Stimulated activated CD4-positive, alpha-beta T cell treated with anti-CD3 and anti-CD28 coated beads, Interleukin-1b, Interleukin-23, amount 100 ng/mL, for 1 hour (primary cell): ENCODE measurements at regions not wholly inside any gene's neighbourhood (a gene's known extent, or its start where the extent isn't known, plus 50 kb on each side); places are given as distances from the start of the nearest gene placed in this dataset.

Experiments used
- DNase-seq, 2 donors: peaks; one replicate each; pipeline ENCODE4 v3.0.0-alpha.2; 2020; ENCODE audit warnings: low read depth in 2 of 2

- no peak for DNase-seq
Observed at GRCh38 chr6:139857143-139857542, 482.7 kb upstream of the CITED2 start.

- no peak for DNase-seq
Observed at GRCh38 chr6:139856562-139856961, 482.1 kb upstream of the CITED2 start.

DNA sequence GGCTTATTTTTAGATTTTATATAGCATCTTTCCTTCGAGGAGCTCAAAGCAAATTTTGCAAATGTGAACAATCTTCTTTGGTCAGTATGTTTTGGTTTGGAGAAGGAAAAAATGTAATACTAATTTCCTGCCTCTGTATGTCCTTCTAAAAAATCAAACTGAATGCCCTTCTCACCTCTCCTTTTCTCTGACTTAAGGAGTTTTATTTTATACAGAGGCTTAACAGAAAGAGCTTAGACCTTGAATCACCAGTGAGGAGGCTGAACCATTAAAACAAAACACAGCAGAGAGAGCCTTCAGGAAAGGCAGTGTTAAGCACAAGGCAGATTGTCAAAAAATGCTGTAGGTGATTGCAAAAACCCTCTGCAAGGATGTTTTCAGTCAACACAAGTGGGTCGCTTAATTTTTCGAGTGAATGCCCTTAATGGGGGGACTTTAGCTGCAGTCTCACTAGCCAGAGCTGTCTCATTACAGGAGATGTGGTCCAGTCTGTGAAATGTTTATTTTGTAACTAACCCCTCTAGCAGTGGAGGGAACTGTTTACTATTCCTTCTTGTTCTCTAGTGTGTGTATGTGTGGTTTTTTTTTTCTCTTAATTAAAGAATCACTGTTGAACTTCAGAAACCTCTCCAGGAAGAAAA is 481.3 kb upstream of the CITED2 start:
- DNase-seq: no peak

DNA sequence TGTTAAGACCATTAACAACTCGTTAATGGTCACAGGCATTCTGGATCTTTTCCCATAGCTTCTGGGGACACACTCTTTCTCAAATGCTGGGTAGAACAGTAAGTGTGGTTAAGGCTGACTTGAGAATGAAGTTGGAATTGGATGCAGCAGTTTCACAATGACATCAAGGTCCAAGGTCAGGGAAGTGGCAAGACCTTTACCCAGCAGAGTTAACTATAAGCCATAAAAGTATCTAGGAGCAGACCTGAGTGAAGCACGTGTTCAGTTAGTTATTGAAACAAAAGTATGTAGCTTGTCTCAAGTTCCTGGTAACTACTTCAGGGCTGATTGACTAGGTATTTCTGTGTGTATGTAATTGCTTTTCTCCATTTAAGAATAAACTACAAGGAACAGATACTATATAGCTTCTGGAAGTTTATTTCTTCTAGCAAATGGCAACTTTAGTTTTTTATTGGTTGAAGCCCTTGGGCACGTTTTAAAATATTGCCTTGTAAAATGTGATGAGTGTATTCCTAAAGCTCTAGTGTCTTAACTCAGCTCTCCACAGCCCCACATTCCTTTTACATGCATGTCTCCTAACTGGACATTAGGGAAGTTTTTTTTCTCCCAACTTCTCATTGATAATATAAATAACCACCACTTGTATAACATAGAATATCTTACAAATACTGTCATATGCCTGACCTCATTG is 479.0 kb upstream of the CITED2 start:
- DNase-seq: no peak

DNA sequence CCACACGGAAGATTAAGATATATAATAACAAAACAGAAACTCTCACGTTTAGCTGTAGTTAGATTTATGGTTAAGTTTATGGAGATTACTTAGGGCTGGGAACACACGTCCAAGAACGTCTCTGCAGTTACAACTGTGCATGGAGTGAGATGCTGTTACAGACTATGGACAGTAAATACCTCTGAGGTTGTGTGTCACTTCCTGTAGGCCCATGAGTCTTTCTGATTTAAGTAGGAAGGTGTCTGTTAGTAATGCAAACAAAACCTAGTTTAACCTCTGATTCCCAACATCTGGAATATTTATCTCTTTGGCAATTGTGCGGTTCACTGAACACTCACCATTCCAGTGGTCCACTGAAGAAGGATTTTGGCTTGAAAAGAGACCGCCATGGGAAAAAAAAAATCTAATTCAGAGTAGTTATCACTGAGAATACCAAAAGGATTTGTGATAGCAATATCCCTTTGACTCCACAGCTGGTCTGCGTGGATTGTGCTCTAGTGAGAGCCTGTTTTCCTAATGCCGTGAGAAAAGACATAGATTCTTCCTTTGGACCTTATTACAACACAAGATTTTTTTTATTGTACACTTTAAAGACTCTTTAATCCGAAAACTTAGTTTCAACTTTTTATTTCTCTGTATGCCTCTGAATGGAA is 478.2 kb upstream of the CITED2 start:
- DNase-seq: no peak

GRCh38 chr6:139852067-139852466 is 477.6 kb upstream of the CITED2 start:
- DNase-seq: no peak

GRCh38 chr6:139851206-139851605 is 476.8 kb upstream of the CITED2 start:
- DNase-seq: no peak

DNA sequence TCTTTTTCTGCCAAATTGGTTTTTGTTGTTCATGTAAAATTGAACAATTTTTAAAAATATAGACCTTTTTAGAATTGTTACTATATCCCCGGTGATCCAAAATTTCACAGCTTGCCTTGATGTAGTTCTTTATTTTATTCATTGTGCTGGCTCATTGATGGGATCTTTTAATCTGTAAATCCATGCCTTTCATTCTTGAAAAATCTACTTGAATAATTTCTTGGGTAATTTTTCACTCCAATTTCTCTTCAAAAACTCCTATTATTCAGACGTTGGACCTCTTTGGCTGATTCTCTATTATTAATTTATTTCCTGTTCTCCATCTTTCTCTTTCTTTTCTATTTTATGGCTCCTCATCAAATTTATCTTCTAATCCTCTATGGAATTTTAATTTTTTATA is 476.1 kb upstream of the CITED2 start:
- DNase-seq: no peak

- DNase-seq: no peak
Observed at GRCh38 chr6:139847457-139847813, 473.0 kb upstream of the CITED2 start.

GRCh38 chr6:139846538-139847456 is 472.3 kb upstream of the CITED2 start:
- DNase-seq: no peak

- DNase-seq: no peak
Observed at GRCh38 chr6:139844907-139845306, 470.5 kb upstream of the CITED2 start.

- no peak for DNase-seq
Observed at GRCh38 chr6:139841794-139842215, 467.4 kb upstream of the CITED2 start.

DNA sequence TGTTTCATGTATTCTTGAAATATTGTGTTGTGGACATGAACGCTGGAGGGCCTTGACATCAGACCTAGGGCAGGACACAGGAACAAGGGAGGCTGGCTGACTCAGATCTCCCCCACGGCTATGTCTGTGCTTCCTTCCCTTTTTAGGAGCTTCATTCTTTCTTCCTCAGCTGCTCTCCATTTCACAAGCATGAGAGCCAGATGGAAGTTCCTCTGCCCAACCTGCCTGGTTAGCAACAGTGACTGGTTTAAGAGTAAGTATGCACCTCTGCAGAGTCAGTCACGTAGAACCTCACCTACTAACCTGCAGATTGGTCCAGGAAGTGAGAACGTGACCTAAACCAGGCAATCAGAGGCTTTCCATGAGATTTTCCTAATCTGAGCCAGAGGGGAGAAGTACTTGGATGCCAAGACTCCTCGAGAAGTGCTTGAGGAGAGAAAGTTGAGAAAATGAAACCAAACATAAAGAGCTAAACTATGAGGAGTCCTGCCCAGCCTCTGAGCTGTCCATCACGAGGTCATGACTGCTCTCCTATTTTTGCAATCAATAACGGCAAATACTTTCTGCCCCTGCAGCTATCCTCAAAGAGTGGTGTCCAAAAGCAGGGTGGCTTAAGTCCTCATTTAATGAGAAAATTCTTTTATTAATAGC is 465.2 kb upstream of the CITED2 start:
- DNase-seq: no peak

DNA sequence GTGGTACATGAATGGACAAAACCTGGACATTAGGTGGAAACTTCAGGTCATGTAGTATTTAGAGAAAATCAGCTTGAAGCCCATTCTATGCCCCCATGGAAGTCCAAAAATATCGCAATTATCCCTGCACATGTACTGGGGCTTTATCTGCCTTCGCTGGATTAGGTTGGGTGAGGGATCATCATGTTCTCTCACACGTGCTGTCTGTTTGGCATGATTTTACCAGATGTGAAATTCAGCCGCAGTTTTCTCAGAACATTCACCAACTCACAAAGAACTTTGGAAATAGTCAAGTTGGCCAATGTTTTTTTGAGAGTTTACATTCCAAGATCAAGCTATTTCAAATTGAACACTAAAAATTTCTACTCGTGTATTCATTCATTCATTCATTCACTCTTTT is 459.8 kb upstream of the CITED2 start:
- no peak for DNase-seq

GRCh38 chr6:139833592-139833991 is 459.1 kb upstream of the CITED2 start:
- no peak for DNase-seq

DNA sequence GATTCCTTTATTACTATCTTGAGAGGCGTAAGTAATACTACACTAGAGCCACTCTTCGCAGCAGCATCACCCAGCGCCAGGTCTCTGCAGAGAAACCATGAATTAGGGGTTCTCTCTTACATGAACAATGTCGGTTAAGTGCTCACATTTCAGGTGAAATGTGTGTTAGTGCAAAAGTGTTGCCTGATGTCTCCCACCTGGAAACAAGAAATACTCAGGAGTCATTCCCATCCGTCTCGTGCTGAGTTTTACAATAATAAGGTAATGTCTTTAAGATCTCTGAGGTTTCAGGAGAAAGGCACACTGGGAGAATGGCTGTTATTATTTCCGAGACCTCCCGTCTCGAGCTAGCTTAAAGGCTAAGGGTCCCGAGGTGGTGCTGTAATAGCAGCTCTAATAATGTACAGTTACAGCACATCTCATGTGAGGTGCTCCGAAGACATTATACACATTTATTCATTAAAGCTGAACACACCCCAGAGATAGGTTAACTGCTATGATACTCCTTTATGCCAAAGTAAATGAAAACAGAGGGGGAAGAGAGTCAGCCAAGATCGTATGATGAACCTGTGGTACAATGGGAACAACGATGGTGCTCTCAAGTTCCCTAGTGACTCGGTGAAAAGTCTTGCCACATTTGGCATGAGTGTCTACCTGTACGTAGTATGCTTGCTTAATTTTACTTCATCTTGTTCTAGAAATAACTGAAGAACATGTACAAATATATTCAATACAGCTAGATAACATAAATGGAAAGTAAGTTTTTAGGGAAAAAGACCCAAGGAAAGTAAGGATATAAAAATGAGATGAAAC is 458.3 kb upstream of the CITED2 start:
- no peak for DNase-seq

DNA sequence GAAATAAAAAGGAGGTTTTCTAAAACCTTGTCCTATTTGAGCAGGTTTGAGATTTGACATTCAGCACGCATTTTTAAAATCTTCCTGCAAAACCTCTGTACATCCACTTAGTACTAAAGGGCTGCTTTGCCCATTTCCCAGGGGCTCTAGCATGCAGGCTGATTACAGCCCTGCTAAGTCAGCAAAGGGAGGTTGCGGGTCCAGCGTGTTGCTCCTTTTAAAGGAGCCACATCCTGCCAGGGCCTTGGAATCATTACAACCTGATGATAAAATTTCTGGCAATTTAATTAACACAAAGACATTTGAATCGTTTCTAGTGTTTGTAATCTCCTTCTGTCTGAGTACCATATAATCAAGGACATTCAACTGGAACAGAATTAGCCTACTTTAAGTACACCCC is 455.1 kb upstream of the CITED2 start:
- DNase-seq: no peak

DNA sequence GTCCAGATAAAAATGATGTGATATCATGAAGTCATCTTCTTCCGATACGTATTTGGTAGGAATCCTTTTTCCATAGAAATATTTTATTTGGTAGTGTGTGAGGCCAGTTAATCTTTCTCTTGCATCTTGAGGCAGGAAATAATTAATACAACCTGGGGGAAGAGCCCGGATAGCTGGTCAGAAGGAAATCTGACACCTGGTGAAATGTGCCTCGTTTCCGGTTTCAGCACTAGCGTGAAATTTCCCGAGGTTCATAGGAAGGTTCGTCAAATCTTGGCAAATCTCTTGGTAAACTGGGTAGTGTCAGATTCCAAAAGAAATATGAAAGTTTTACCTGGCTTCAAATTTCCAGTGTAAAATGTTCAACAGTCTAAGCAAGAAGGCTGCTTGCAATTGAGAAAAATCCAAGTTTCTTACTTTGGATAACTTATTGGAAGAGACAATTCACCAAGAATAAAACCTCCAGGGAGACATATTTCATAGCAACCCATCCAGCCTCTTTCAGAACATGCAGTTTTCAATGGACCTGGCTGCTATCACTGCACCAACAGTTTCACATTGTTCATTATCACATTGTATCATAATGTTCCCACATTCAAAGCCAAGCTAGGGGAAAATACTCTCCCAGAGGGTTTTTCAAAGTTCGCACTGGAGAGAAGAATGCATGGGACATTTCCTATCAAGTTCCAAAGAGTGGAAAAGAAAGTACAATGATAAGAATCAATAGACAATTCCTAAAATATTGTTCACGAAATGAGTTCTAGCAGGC is 454.5 kb upstream of the CITED2 start:
- no peak for DNase-seq

- DNase-seq: no peak
Observed at GRCh38 chr6:139825935-139826374, 451.5 kb upstream of the CITED2 start.

- no peak for DNase-seq
Observed at GRCh38 chr6:139824864-139825263, 450.4 kb upstream of the CITED2 start.
